Small intestine (tissue), 7 donors: ENCODE measurements at regions not wholly inside any gene's neighbourhood (a gene's known extent, or its start where the extent isn't known, plus 50 kb on each side); places are given as distances from the start of the nearest gene placed in this dataset.

ENCODE experiments used
- DNase-seq, 2 donors: peaks; one replicate each; pipeline versions ENCODE4 v3.0.0 to v3.0.0-alpha.2; 2013
- FAIRE-seq: peaks from 2 replicates; lab custom pipeline; 2012; peaks lifted over from hg19 to GRCh38; lab: Jason Lieb, UNC
- H3K27ac ChIP-seq, 3 donors: one replicate each; pipeline ENCODE4 v1.5.1; 2013; ENCODE audit warnings: low read length in 2 of 3, mild to moderate bottlenecking in 2 of 3, control low read depth in 1 of 3, inconsistent platforms in 1 of 3, low read depth in 1 of 3, moderate library complexity in 1 of 3
- H3K27me3 ChIP-seq, 3 donors: one replicate each; pipeline ENCODE4 v1.6.1; 2013; ENCODE audit warnings: low read length in 3 of 3, inconsistent platforms in 1 of 3; ENCODE audit not compliant: control insufficient read depth in 3 of 3, insufficient read depth in 3 of 3
- H3K36me3 ChIP-seq, 3 donors: one replicate each; pipeline ENCODE4 v1.6.1; 2013; ENCODE audit warnings: low read length in 3 of 3, inconsistent platforms in 1 of 3, low read depth in 1 of 3, mild to moderate bottlenecking in 1 of 3, moderate library complexity in 1 of 3; ENCODE audit not compliant: control insufficient read depth in 3 of 3, insufficient read depth in 2 of 3
- H3K4me1 ChIP-seq, 3 donors: one replicate each; pipeline ENCODE4 v1.6.1; 2013; ENCODE audit warnings: low read length in 2 of 3, inconsistent platforms in 1 of 3, low read depth in 1 of 3, mild to moderate bottlenecking in 1 of 3, moderate library complexity in 1 of 3; ENCODE audit not compliant: control insufficient read depth in 3 of 3, insufficient read depth in 2 of 3
- H3K4me3 ChIP-seq, 3 donors: one replicate each; pipeline ENCODE4 v1.5.1; 2013; ENCODE audit warnings: low read length in 3 of 3, control low read depth in 1 of 3, inconsistent platforms in 1 of 3, low read depth in 1 of 3, mild to moderate bottlenecking in 1 of 3, moderate library complexity in 1 of 3
- H3K9me3 ChIP-seq, 2 donors: one replicate each; pipeline ENCODE4 v1.6.1; 2013; ENCODE audit warnings: low read depth in 1 of 2, low read length in 1 of 2; ENCODE audit not compliant: control insufficient read depth in 2 of 2, insufficient read depth in 1 of 2
- WGBS, 3 donors: extraction: QIAGEN DNeasy Blood & Tissue Kit; methylation state at CpG; one replicate each; pipeline ENCODE4 v1.1.7; 2013; 5-methylcytosine and 5-hydroxymethylcytosine counted together
- donor health status: healthy with polysubstance abuse.
- donor health status: control.
- donor health status: control.
- donor health status: Bipolar disorder and iron deficiency.
- donor health status: healthy.

DNA sequence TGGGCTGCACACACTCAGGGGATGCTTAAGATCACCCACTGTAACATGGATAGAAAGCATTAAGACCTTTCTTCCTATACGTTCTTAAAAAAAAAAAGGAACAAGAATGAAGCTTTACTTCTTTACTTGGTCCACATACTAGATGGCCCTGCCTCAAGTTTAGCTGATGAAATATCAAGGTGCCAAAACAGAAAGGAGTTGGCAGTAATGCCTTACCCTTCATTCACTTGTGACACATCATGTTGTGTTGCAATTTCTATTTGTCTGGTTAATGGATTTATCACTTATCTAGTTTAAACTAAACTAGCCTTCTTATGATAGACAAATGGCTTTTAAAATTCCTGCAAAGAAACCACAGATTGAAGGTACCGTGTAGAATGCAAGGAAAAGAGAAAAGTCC lies 720.3 kb downstream of the CCSER2 start:
- WGBS, 3 donors, result 58 to 70% (median 65%) methylated on average over 2 of the region's 2 CpGs
- FAIRE-seq, result no peak

DNA sequence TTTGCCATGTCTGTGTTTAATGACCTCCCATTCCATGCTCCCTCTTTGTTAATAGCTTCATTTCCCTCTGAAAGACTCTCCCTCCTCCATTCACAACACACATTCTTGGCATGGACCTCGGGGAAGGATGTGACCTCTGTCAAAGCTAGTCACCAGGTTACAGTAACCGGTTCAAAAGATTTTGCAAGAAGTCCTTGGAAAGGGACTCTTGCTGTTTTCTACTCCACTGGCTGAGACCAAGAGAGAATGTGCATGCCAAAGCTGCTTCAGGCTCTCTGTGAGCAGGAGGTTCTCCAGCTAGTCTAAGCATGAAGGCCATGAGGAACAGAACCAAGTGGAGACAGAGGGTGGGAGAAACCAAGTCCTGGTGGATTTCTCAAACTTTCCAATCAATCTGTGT lies 732.6 kb downstream of the CCSER2 start:
- Histone ChIP-seq H3K36me3 (no peaks in the 10 kb centered on the region), H3K4me3 (no peak overlapping the region), H3K27me3 (no peaks in the 10 kb centered on the region), H3K4me1 (no peaks in the 10 kb centered on the region), H3K27ac (no peak overlapping the region), H3K9me3 (peaks cover 0 to 11% of the 10 kb centered on the region in 2 donors)
- no peak for FAIRE-seq
- DNase-seq, result no peak
- WGBS, 3 donors, result 54 to 60% (median 59%) methylated on average over 2 of the region's 2 CpGs

More for the DNA sequence above, 720.3 kb downstream of the CCSER2 start:
- no peak overlapping the region for H3K4me3 ChIP-seq
- no peaks in the 10 kb centered on the region for H3K4me1 ChIP-seq
- H3K27me3 ChIP-seq, result no peaks in the 10 kb centered on the region
- H3K27ac ChIP-seq, result no peak overlapping the region
- DNase-seq, result no peak
- H3K9me3 ChIP-seq, result peaks cover 0 to 9% of the 10 kb centered on the region in 2 donors
- H3K36me3 ChIP-seq, result no peaks in the 10 kb centered on the region

DNA sequence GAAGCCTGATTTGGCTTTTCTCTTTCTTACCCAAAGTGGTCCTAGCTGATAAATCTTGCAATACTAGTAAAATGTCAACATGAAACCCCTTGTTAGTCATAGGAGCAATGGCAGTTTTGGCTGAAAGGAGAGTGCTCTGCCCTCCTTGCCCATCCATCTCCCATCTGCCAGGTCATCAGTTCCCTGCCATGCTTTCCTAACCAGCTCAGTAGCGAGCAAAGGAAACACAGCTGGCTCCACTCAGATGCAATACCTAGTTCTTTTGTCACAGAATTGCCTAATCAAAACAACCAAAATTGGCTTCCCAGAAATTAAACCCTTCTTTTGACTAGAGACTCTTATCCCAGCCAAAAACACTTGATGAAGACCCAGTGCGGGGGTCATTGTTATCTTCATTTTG lies 733.0 kb downstream of the CCSER2 start:
- Histone ChIP-seq H3K4me3 (no peak overlapping the region), H3K9me3 (peaks cover 0 to 6% of the 10 kb centered on the region in 2 donors), H3K27ac (no peak overlapping the region), H3K36me3 (no peaks in the 10 kb centered on the region), H3K4me1 (no peaks in the 10 kb centered on the region), H3K27me3 (no peaks in the 10 kb centered on the region)
- 66 to 77% (median 73%) methylated on average over 2 of the region's 2 CpGs for WGBS, 3 donors
- DNase-seq (no peak), FAIRE-seq (no peak)

DNA sequence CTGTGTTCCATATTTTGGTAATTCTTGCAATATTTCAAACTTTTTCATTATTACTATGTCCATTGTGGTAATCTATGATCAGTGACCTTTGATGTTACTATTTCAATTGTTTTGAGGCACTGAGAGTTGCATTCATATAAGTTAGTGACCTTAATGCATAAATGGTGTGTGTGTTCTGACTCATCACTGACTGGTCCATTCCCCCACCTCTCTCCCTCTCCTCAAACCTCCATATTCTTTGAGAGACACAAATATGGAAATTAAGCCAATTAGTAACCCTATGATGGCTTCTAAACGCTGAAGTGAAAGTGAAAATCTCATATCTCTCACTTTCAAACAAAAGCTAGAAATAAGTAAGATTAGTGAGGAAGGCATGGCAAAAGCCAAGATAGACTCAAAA lies 739.6 kb downstream of the CCSER2 start:
- 43 to 82% (median 54%) methylated on average over 1 of the region's 1 CpG for WGBS, 3 donors
- H3K9me3 ChIP-seq, result peaks cover 0 to 2% of the 10 kb centered on the region in 2 donors
- H3K4me1 ChIP-seq, result no peaks in the 10 kb centered on the region
- H3K36me3 ChIP-seq, result no peaks in the 10 kb centered on the region
- no peak overlapping the region for H3K4me3 ChIP-seq
- no peaks in the 10 kb centered on the region for H3K27me3 ChIP-seq
- DNase-seq (no peak), FAIRE-seq (no peak)
- no peak overlapping the region for H3K27ac ChIP-seq

DNA sequence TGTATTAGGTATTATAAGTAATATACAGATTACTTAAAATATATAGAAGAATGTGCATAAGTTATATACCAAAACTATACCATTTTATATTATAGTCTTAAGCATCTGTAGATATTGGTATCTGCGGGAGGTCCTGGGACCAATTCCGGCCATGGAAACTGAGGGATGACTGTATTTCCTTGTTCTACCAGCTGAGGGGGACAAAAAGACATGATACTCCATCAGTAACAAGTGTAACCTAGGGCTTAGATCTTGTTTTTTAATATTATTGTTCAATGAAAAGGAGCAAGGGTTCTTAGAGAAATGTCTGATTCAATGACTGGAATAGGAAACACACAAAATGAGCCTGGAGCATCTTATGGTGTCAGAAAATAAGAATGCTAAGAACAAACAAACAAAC lies 752.5 kb downstream of the CCSER2 start:
- no peak for FAIRE-seq
- WGBS, 3 donors, result 66 to 79% (median 66%) methylated on average over 2 of the region's 2 CpGs

DNA sequence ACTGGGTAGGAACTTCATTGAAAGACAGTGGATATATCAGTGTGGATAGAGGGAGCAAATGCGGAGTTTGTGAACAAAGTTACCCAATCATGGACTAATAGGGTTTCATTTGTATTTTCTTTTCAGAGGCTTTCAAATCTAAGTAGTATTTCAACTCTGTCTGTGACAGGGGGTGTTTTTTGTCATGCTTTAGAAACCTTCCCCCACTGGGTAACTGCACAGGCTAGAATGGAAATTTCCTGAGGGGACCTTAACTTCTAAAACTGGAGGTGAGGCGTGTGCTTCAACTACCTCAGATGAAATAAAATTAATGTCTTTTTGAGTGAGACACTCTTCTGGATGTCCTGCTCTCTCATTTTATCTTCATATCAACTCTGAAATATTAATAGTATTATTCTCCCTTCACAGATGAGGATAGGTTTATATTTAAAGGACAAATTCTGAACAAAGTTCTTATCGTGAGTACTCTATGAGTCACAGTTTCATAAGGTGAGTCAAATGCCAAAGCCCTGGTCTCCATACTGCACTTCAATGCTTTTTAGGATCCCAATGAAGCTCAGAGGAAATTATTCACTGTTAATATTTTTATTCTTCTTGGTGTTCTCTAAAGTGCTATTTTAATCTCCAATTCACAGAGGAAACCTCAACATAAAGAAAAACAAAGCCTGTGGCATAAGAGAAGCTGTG lies 770.6 kb downstream of the CCSER2 start:
- Histone ChIP-seq H3K9me3 (no peaks in the 10 kb centered on the region), H3K27ac (no peak overlapping the region), H3K36me3 (no peaks in the 10 kb centered on the region), H3K4me3 (no peak overlapping the region), H3K27me3 (no peaks in the 10 kb centered on the region), H3K4me1 (no peaks in the 10 kb centered on the region)
- DNase-seq (no peak), FAIRE-seq (no peak)
- 81 to 87% (median 85%) methylated on average over 3 of the region's 3 CpGs for WGBS, 3 donors

More for the DNA sequence above, 752.5 kb downstream of the CCSER2 start:
- no peak overlapping the region for H3K27ac ChIP-seq
- no peaks in the 10 kb centered on the region for H3K27me3 ChIP-seq
- no peaks in the 10 kb centered on the region for H3K36me3 ChIP-seq
- no peaks in the 10 kb centered on the region for H3K9me3 ChIP-seq
- no peak for DNase-seq
- H3K4me1 ChIP-seq, result no peaks in the 10 kb centered on the region
- no peak overlapping the region for H3K4me3 ChIP-seq

DNA sequence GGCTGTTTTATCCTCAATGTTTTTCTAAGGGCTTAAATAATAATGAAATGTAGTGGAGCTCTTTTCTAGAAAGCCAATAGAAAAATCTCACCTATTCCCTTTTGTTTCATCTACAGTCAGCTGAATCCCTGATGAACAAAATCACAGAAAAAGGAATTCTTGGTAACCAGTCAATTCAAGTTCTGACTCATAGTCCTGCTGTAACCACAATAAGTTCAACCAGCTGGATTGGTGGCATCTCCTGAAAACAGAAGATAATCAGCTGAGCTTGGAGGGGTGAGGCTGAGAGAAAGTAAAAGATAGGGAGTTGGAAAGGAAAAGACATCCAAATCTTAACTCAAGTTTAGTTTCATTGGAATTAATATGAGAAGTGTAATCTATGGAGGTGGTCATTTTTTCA lies 772.1 kb downstream of the CCSER2 start:
- Histone ChIP-seq H3K9me3 (no peaks in the 10 kb centered on the region), H3K4me1 (no peaks in the 10 kb centered on the region), H3K4me3 (no peak overlapping the region), H3K27me3 (no peaks in the 10 kb centered on the region), H3K27ac (no peak overlapping the region), H3K36me3 (no peaks in the 10 kb centered on the region)
- DNase-seq (no peak), FAIRE-seq (no peak)

GRCh38 chr10:85105614-85106255 lies 777.3 kb downstream of the CCSER2 start:
- Histone ChIP-seq H3K4me1 (no peaks in the 10 kb centered on the region), H3K9me3 (no peaks in the 10 kb centered on the region), H3K27me3 (no peaks in the 10 kb centered on the region), H3K36me3 (no peaks in the 10 kb centered on the region), H3K4me3 (no peak overlapping the region), H3K27ac (no peak overlapping the region)
- DNase-seq (no peak), FAIRE-seq (no peak)
- WGBS, 3 donors, result 49 to 59% (median 51%) methylated on average over 4 of the region's 4 CpGs
